B cell (primary cell): ENCODE measurements at regions not wholly inside any gene's neighbourhood (a gene's known extent, or its start where the extent isn't known, plus 50 kb on each side); places are given as distances from the start of the nearest gene placed in this dataset.

ENCODE experiments used
- CTCF ChIP-seq: fragments of 200-600 bp; IDR thresholded peaks from one replicate; pipeline ENCODE4 v1.8.0; 2022; ENCODE audit warnings: antibody characterized with exemption, mild to moderate bottlenecking
- EZH2 ChIP-seq: IDR thresholded peaks from 2 replicates; pipeline ENCODE4 v1.6.1; 2012; ENCODE audit warnings: borderline replicate concordance, low read depth, mild to moderate bottlenecking, moderate library complexity, low read length; ENCODE audit not compliant: insufficient read depth, poor library complexity, severe bottlenecking

DNA sequence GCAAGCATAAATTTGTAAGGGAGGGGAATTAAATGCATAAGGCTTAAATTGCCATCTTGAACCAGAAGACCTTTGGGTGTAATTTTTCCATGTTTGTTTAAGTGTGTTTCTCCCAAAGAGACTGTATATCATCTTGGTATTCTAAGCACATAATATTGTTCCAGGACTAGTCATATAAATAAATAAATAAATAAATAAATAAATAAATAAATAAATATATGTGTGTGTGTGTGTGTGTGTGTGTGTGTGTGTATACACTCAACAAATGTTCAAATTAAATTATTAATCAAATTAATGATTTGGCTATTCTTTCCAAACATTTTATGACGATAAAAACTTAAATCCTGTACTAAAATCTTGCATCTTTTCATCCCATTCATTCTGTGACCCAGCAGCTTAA is 867.8 kb upstream of the KLHL29 start:
- no peak for TF ChIP-seq EZH2
- no peak for TF ChIP-seq CTCF
